ENCODE measurements at regions not wholly inside any gene's neighbourhood (a gene's known extent, or its start where the extent isn't known, plus 50 kb on each side); places are given as distances from the start of the nearest gene placed in this dataset.

- no peak for DNase-seq (ENCODE audit: low spot score)
- no peak overlapping the region for H3K27ac ChIP-seq
These were observed 69.5 kb downstream of the C11orf91 start for GRCh38 chr11:33630936-33631748.

GRCh38 chr11:33624083-33624482, 76.5 kb downstream of the C11orf91 start:
- H3K4me3 ChIP-seq, result no peak overlapping the region
- TF ChIP-seq CTCF (IDR thresholded peaks at IDR 0.05), result no peak
- H3K27ac ChIP-seq, result no peak overlapping the region
- DNase-seq (ENCODE audit: low spot score), result no peak

More at GRCh38 chr11:33630936-33631748, 69.5 kb downstream of the C11orf91 start:
- TF ChIP-seq CTCF (IDR thresholded peaks at IDR 0.05), result no peak
- no peak overlapping the region for H3K4me3 ChIP-seq

GRCh38 chr11:33622806-33623205, 77.8 kb downstream of the C11orf91 start:
- no peak overlapping the region for H3K4me3 ChIP-seq
- no peak overlapping the region for H3K27ac ChIP-seq
- DNase-seq (ENCODE audit: low spot score), result no peak
- TF ChIP-seq CTCF (IDR thresholded peaks at IDR 0.05), result no peak

- no peak for TF ChIP-seq CTCF (IDR thresholded peaks at IDR 0.05)
- DNase-seq (ENCODE audit: low spot score), result no peak
- Histone ChIP-seq H3K4me3 (no peak overlapping the region), H3K27ac (no peak overlapping the region)
These were observed 78.4 kb downstream of the C11orf91 start for GRCh38 chr11:33622186-33622585.

- DNase-seq (ENCODE audit: low spot score), result no peak
- TF ChIP-seq CTCF (IDR thresholded peaks at IDR 0.05), result no peak
- Histone ChIP-seq H3K27ac (no peak overlapping the region), H3K4me3 (no peak overlapping the region)
These were observed 80.0 kb downstream of the C11orf91 start for GRCh38 chr11:33620423-33621171.

GRCh38 chr11:33618956-33619355, 81.7 kb downstream of the C11orf91 start:
- Histone ChIP-seq H3K27ac (no peak overlapping the region), H3K4me3 (no peak overlapping the region)
- TF ChIP-seq CTCF (IDR thresholded peaks at IDR 0.05), result no peak
- no peak for DNase-seq (ENCODE audit: low spot score)

- Histone ChIP-seq H3K27ac (no peak overlapping the region), H3K4me3 (no peak overlapping the region)
- no peak for DNase-seq (ENCODE audit: low spot score)
- no peak for TF ChIP-seq CTCF (IDR thresholded peaks at IDR 0.05)
These were observed 82.3 kb downstream of the C11orf91 start for GRCh38 chr11:33618351-33618710.

Data from coronary artery (tissue), 2 donors.